ENCODE measurements at regions not wholly inside any gene's neighbourhood (a gene's known extent, or its start where the extent isn't known, plus 50 kb on each side); places are given as distances from the start of the nearest gene placed in this dataset.

GRCh38 chr11:71193431-71193830 is 58.9 kb downstream of the SHANK2 start:
- H3K4me1 ChIP-seq (ENCODE audit: control insufficient read depth in 2 of 2, insufficient read depth in 2 of 2, low read length in 2 of 2), result no peaks in the 10 kb centered on the region
- 90% methylated on average over 10 of the region's 10 CpGs for WGBS
- H3K36me3 ChIP-seq (ENCODE audit: control insufficient read depth in 2 of 2, insufficient read depth in 2 of 2, low read length in 1 of 2), result no peaks in the 10 kb centered on the region
- H3K9me3 ChIP-seq (ENCODE audit: control insufficient read depth in 2 of 2, insufficient read depth in 1 of 2, low read length in 1 of 2), result no peaks in the 10 kb centered on the region
- no peaks in the 10 kb centered on the region for H3K27me3 ChIP-seq (ENCODE audit: control insufficient read depth in 2 of 2, insufficient read depth in 1 of 2, low read length in 1 of 2)
- H3K27ac ChIP-seq (ENCODE audit: low read depth in 1 of 2, low read length in 1 of 2), result no peak overlapping the region
- no peak for DNase-seq (ENCODE audit: low read depth in 6 of 9, low spot score in 9 of 9)
- H3K4me3 ChIP-seq (ENCODE audit: low read length in 2 of 2), result no peak overlapping the region

DNA sequence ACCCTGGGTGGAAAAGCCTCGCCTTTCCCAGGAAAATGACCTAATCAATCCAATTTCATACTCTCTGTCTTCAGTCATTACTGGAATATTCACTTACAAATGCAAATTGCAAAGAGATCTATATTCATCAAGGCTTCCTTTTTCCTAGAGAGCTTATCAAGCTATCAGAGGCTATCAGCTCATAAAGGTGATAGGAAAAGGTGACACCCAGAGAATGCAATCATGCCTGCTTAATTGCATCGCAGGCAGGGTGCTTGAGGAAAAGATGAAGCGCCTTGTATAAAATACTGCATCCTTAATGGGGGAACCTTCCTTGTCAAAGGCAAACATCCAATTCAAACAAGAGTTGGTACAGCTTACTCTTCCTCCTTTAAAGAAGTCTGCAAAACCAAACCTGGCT is 59.7 kb downstream of the SHANK2 start:
- Histone ChIP-seq H3K27me3 (ENCODE audit: control insufficient read depth in 2 of 2, insufficient read depth in 1 of 2, low read length in 1 of 2) (no peaks in the 10 kb centered on the region), H3K4me1 (ENCODE audit: control insufficient read depth in 2 of 2, insufficient read depth in 2 of 2, low read length in 2 of 2) (no peaks in the 10 kb centered on the region), H3K36me3 (ENCODE audit: control insufficient read depth in 2 of 2, insufficient read depth in 2 of 2, low read length in 1 of 2) (no peaks in the 10 kb centered on the region), H3K27ac (ENCODE audit: low read depth in 1 of 2, low read length in 1 of 2) (no peak overlapping the region), H3K9me3 (ENCODE audit: control insufficient read depth in 2 of 2, insufficient read depth in 1 of 2, low read length in 1 of 2) (no peaks in the 10 kb centered on the region), H3K4me3 (ENCODE audit: low read length in 2 of 2) (no peak overlapping the region)
- 91% methylated on average over 3 of the region's 3 CpGs for WGBS
- no peak for DNase-seq (ENCODE audit: low read depth in 6 of 9, low spot score in 9 of 9)

GRCh38 chr11:71191201-71191600 is 61.2 kb downstream of the SHANK2 start:
- no peaks in the 10 kb centered on the region for H3K27me3 ChIP-seq (ENCODE audit: control insufficient read depth in 2 of 2, insufficient read depth in 1 of 2, low read length in 1 of 2)
- H3K4me3 ChIP-seq (ENCODE audit: low read length in 2 of 2), result no peak overlapping the region
- 95% methylated on average over 8 of the region's 8 CpGs for WGBS
- H3K9me3 ChIP-seq (ENCODE audit: control insufficient read depth in 2 of 2, insufficient read depth in 1 of 2, low read length in 1 of 2), result no peaks in the 10 kb centered on the region
- H3K27ac ChIP-seq (ENCODE audit: low read depth in 1 of 2, low read length in 1 of 2), result no peak overlapping the region
- no peak for DNase-seq (ENCODE audit: low read depth in 6 of 9, low spot score in 9 of 9)
- no peaks in the 10 kb centered on the region for H3K36me3 ChIP-seq (ENCODE audit: control insufficient read depth in 2 of 2, insufficient read depth in 2 of 2, low read length in 1 of 2)
- H3K4me1 ChIP-seq (ENCODE audit: control insufficient read depth in 2 of 2, insufficient read depth in 2 of 2, low read length in 2 of 2), result no peaks in the 10 kb centered on the region

GRCh38 chr11:71190551-71190950 is 61.8 kb downstream of the SHANK2 start:
- H3K27ac ChIP-seq (ENCODE audit: low read depth in 1 of 2, low read length in 1 of 2), result no peak overlapping the region
- no peak overlapping the region for H3K4me3 ChIP-seq (ENCODE audit: low read length in 2 of 2)
- H3K27me3 ChIP-seq (ENCODE audit: control insufficient read depth in 2 of 2, insufficient read depth in 1 of 2, low read length in 1 of 2), result no peaks in the 10 kb centered on the region
- no peak for DNase-seq (ENCODE audit: low read depth in 6 of 9, low spot score in 9 of 9)
- no peaks in the 10 kb centered on the region for H3K36me3 ChIP-seq (ENCODE audit: control insufficient read depth in 2 of 2, insufficient read depth in 2 of 2, low read length in 1 of 2)
- 95% methylated on average over 14 of the region's 14 CpGs for WGBS
- H3K4me1 ChIP-seq (ENCODE audit: control insufficient read depth in 2 of 2, insufficient read depth in 2 of 2, low read length in 2 of 2), result no peaks in the 10 kb centered on the region
- no peaks in the 10 kb centered on the region for H3K9me3 ChIP-seq (ENCODE audit: control insufficient read depth in 2 of 2, insufficient read depth in 1 of 2, low read length in 1 of 2)

- no peaks in the 10 kb centered on the region for H3K36me3 ChIP-seq (ENCODE audit: control insufficient read depth in 2 of 2, insufficient read depth in 2 of 2, low read length in 1 of 2)
- no peak overlapping the region for H3K27ac ChIP-seq (ENCODE audit: low read depth in 1 of 2, low read length in 1 of 2)
- DNase-seq (ENCODE audit: low read depth in 6 of 9, low spot score in 9 of 9), result no peak
- H3K4me1 ChIP-seq (ENCODE audit: control insufficient read depth in 2 of 2, insufficient read depth in 2 of 2, low read length in 2 of 2), result no peaks in the 10 kb centered on the region
- H3K4me3 ChIP-seq (ENCODE audit: low read length in 2 of 2), result no peak overlapping the region
- H3K9me3 ChIP-seq (ENCODE audit: control insufficient read depth in 2 of 2, insufficient read depth in 1 of 2, low read length in 1 of 2), result no peaks in the 10 kb centered on the region
- H3K27me3 ChIP-seq (ENCODE audit: control insufficient read depth in 2 of 2, insufficient read depth in 1 of 2, low read length in 1 of 2), result no peaks in the 10 kb centered on the region
- WGBS, result 93% methylated on average over 14 of the region's 14 CpGs
Observed at GRCh38 chr11:71189768-71190315, 62.5 kb downstream of the SHANK2 start.

DNA sequence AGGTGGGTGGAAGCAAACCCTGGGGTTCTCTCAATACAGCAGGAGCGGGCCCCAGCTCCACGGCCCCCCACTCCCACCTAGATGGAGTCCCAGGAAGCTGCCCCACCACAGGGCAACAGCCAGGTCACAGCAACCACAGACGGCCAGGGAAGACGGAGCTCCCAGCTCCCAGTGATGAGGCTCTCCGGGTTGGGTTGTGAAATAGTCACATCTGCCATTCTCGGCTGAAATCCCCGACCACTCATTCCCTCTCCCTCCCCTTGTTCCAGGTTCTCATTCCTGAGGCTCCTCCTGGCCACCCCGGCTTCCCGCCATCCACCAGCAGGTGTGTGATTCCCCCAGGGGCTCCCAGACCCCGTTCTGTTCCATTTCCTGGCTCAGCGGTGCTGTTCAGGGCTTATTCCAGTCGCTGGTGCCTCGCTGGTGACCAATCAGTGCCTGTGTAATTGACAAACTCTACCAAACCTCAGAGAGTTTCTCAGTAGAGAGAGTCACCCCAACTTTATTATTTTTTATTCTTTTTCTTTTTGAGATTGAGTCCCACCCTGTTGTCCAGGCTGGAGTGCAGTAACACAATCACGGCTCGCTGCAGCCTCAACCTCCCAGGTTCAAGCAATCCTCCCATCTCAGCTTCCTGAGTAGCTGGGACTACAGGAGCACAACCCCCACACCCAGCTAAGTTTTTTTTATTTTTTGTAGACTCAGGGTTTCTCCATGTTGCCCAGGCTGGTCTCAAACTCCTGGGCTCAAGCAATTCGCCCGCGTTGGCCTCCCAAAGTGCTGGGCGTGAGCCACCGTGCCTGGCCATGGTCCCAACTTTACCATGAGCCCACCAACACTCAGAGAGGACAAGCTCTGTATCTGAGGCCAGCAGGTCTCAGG is 63.2 kb downstream of the SHANK2 start:
- Histone ChIP-seq H3K4me3 (ENCODE audit: low read length in 2 of 2) (no peak overlapping the region), H3K36me3 (ENCODE audit: control insufficient read depth in 2 of 2, insufficient read depth in 2 of 2, low read length in 1 of 2) (no peaks in the 10 kb centered on the region), H3K4me1 (ENCODE audit: control insufficient read depth in 2 of 2, insufficient read depth in 2 of 2, low read length in 2 of 2) (no peaks in the 10 kb centered on the region), H3K9me3 (ENCODE audit: control insufficient read depth in 2 of 2, insufficient read depth in 1 of 2, low read length in 1 of 2) (no peaks in the 10 kb centered on the region), H3K27me3 (ENCODE audit: control insufficient read depth in 2 of 2, insufficient read depth in 1 of 2, low read length in 1 of 2) (no peaks in the 10 kb centered on the region), H3K27ac (ENCODE audit: low read depth in 1 of 2, low read length in 1 of 2) (no peak overlapping the region)
- no peak for DNase-seq (ENCODE audit: low read depth in 6 of 9, low spot score in 9 of 9)
- 93% methylated on average over 20 of the region's 20 CpGs for WGBS

DNA sequence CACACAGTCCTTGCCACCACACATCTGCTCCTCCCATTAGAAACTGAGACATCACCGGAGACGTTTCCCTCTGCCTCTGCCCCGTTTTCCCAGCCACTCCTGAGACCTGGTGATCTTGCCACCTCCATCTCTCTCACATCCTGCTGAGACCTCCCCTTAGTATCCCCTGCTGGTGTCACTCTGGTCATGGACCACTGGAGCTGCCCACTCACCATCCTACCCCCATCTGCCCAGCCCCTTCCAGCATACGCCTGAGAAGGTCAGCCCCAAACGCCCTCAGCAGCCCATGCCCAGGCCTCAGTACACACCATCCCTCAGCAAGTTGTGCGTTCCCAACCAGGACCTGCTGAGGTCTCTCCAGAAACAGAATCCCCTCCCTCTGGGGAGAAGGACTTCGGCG is 64.3 kb downstream of the SHANK2 start:
- Histone ChIP-seq H3K36me3 (ENCODE audit: control insufficient read depth in 2 of 2, insufficient read depth in 2 of 2, low read length in 1 of 2) (no peaks in the 10 kb centered on the region), H3K4me1 (ENCODE audit: control insufficient read depth in 2 of 2, insufficient read depth in 2 of 2, low read length in 2 of 2) (no peaks in the 10 kb centered on the region), H3K27ac (ENCODE audit: low read depth in 1 of 2, low read length in 1 of 2) (no peak overlapping the region), H3K4me3 (ENCODE audit: low read length in 2 of 2) (no peak overlapping the region), H3K9me3 (ENCODE audit: control insufficient read depth in 2 of 2, insufficient read depth in 1 of 2, low read length in 1 of 2) (no peaks in the 10 kb centered on the region), H3K27me3 (ENCODE audit: control insufficient read depth in 2 of 2, insufficient read depth in 1 of 2, low read length in 1 of 2) (no peaks in the 10 kb centered on the region)
- 92% methylated on average over 8 of the region's 8 CpGs for WGBS
- no peak for DNase-seq (ENCODE audit: low read depth in 6 of 9, low spot score in 9 of 9)

GRCh38 chr11:71186806-71187205 is 65.6 kb downstream of the SHANK2 start:
- DNase-seq (ENCODE audit: low read depth in 6 of 9, low spot score in 9 of 9), result no peak
- WGBS, result 89% methylated on average over 8 of the region's 8 CpGs
- no peak overlapping the region for H3K4me3 ChIP-seq (ENCODE audit: low read length in 2 of 2)
- H3K4me1 ChIP-seq (ENCODE audit: control insufficient read depth in 2 of 2, insufficient read depth in 2 of 2, low read length in 2 of 2), result no peaks in the 10 kb centered on the region
- no peak overlapping the region for H3K27ac ChIP-seq (ENCODE audit: low read depth in 1 of 2, low read length in 1 of 2)
- no peaks in the 10 kb centered on the region for H3K36me3 ChIP-seq (ENCODE audit: control insufficient read depth in 2 of 2, insufficient read depth in 2 of 2, low read length in 1 of 2)
- H3K27me3 ChIP-seq (ENCODE audit: control insufficient read depth in 2 of 2, insufficient read depth in 1 of 2, low read length in 1 of 2), result no peaks in the 10 kb centered on the region
- H3K9me3 ChIP-seq (ENCODE audit: control insufficient read depth in 2 of 2, insufficient read depth in 1 of 2, low read length in 1 of 2), result no peaks in the 10 kb centered on the region

DNA sequence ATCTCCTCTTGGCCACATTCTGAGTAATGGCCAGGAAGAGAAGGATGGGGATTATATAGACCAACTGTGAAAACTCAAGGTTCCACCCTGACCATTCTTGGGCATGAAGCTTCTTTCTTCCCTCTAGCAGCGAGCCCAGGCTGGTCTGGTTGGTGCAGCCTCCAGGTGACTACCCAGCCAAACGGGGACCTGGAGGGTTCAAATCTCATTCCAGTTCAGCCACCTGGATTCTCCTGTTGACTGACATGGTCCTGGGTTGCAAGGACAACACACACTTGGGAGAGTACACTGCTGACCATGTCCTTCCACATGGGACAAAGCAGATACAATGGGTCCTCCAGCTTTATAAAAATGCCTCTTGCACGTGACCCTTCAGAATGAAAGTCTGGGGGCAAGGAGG is 67.0 kb downstream of the SHANK2 start:
- WGBS, result 90% methylated on average over 3 of the region's 3 CpGs
- no peaks in the 10 kb centered on the region for H3K36me3 ChIP-seq (ENCODE audit: control insufficient read depth in 2 of 2, insufficient read depth in 2 of 2, low read length in 1 of 2)
- DNase-seq (ENCODE audit: low read depth in 6 of 9, low spot score in 9 of 9), result no peak
- no peak overlapping the region for H3K4me3 ChIP-seq (ENCODE audit: low read length in 2 of 2)
- no peak overlapping the region for H3K27ac ChIP-seq (ENCODE audit: low read depth in 1 of 2, low read length in 1 of 2)
- H3K9me3 ChIP-seq (ENCODE audit: control insufficient read depth in 2 of 2, insufficient read depth in 1 of 2, low read length in 1 of 2), result no peaks in the 10 kb centered on the region
- H3K4me1 ChIP-seq (ENCODE audit: control insufficient read depth in 2 of 2, insufficient read depth in 2 of 2, low read length in 2 of 2), result no peaks in the 10 kb centered on the region
- H3K27me3 ChIP-seq (ENCODE audit: control insufficient read depth in 2 of 2, insufficient read depth in 1 of 2, low read length in 1 of 2), result peaks cover 0 to 3% of the 10 kb centered on the region in 2 donors

Measured in thymus (tissue), 11 donors.